K562 (cell line): ENCODE measurements at regions not wholly inside any gene's neighbourhood (a gene's known extent, or its start where the extent isn't known, plus 50 kb on each side); places are given as distances from the start of the nearest gene placed in this dataset.

Experiments used
- ATAC-seq: fragments of 200-7000 bp; cut with Tn5 transposase; 3 replicates; pipeline ENCODE4 v1.9.1; 2020; ENCODE audit warnings: moderate library complexity
- BruUV-seq: library from RNA; stranded (reverse); fragments of 400-500 nt; replicated peaks from 2 replicates; lab custom pipeline; 2021; lab: Mats Ljungman, UMichigan
- CTCF ChIA-PET: fragments of 300-600 bp; formaldehyde crosslinking; extraction: SDS; loops from one replicate; lab custom pipeline; 2021; ENCODE audit warnings: low intra/inter-chr PET ratio; lab: Yijun Ruan, JAX
- POLR2A ChIA-PET: fragments of 300-600, 350-650 bp; sonication (Branson Sonifier 250); formaldehyde crosslinking; extraction: SDS; loops from one replicate; lab custom pipeline; 2021; ENCODE audit warnings: antibody characterized with exemption, inconsistent platforms; lab: Yijun Ruan, JAX
- DNase-seq, 4 experiments: peaks; one replicate each; pipeline versions ENCODE4 v3.0.0 to v3.0.0-alpha.2; 2011 to 2018; ENCODE audit warnings: low spot score in 3 of 4, mixed read lengths in 3 of 4; ENCODE audit errors: extremely low read depth in 1 of 4
- FAIRE-seq: peaks from 2 replicates; lab custom pipeline; 2011; peaks lifted over from hg19 to GRCh38; lab: Jason Lieb, UNC
- H2AFZ ChIP-seq: 2 replicates; pipeline ENCODE4 v1.6.0; 2011; ENCODE audit warnings: low read depth, low read length, control low read depth, inconsistent platforms
- H3K27ac ChIP-seq: fragments of 200-600 bp; 3 replicates; pipeline ENCODE4 v1.8.0; 2011; ENCODE audit warnings: low read depth, mild to moderate bottlenecking, control low read depth, inconsistent platforms, low read length, moderate library complexity, mixed read lengths; ENCODE audit errors: extremely low read depth
- H3K27me3 ChIP-seq, 2 experiments: fragments of 300-600 bp in 1 of 2; 2 replicates in 1 of 2; 3 replicates in 1 of 2; pipeline versions ENCODE4 v1.6.0 to v1.8.0; 2011; ENCODE audit warnings: inconsistent platforms in 2 of 2, low read length in 2 of 2, mild to moderate bottlenecking in 1 of 2, mixed read lengths in 1 of 2, moderate library complexity in 1 of 2; ENCODE audit not compliant: control insufficient read depth in 2 of 2, insufficient read depth in 2 of 2
- H3K36me3 ChIP-seq: fragments of 300-600 bp; 3 replicates; pipeline ENCODE4 v1.8.0; 2011; ENCODE audit warnings: mild to moderate bottlenecking, low read length, inconsistent platforms; ENCODE audit not compliant: control insufficient read depth, insufficient read depth
- H3K4me1 ChIP-seq, 2 experiments: fragments of 200-600 bp in 1 of 2; replicated peaks in 1 of 2; 2 replicates in 1 of 2; 3 replicates in 1 of 2; pipeline versions ENCODE4 v1.5.1 to v1.8.0; 2011; ENCODE audit warnings: inconsistent platforms in 2 of 2, low read length in 2 of 2, mild to moderate bottlenecking in 1 of 2, mixed read lengths in 1 of 2, moderate library complexity in 1 of 2; ENCODE audit not compliant: control insufficient read depth in 2 of 2, insufficient read depth in 2 of 2
- H3K4me2 ChIP-seq: 2 replicates; pipeline ENCODE4 v1.6.1; 2011; ENCODE audit warnings: low read length, control low read depth, inconsistent platforms, mixed read lengths; ENCODE audit not compliant: insufficient read depth
- H3K4me3 ChIP-seq: fragments of 200-600 bp; sonication (generic), shearing (Covaris generic); 2 replicates; pipeline ENCODE4 v1.5.1; 2016; ENCODE audit warnings: control low read depth, inconsistent platforms
- H3K79me2 ChIP-seq: fragments of 200-600 bp; 3 replicates; pipeline ENCODE4 v1.8.0; 2011; ENCODE audit warnings: low read length, inconsistent platforms; ENCODE audit not compliant: control insufficient read depth, insufficient read depth
- H3K9ac ChIP-seq, 2 experiments: 2 replicates each; pipeline versions ENCODE4 v1.6.0 to v1.6.1; 2011; ENCODE audit warnings: low read depth in 2 of 2, low read length in 2 of 2, control low read depth in 1 of 2, inconsistent platforms in 1 of 2, mild to moderate bottlenecking in 1 of 2, mixed read lengths in 1 of 2; ENCODE audit not compliant: insufficient read depth in 1 of 2
- H3K9me1 ChIP-seq: one replicate; pipeline ENCODE4 v1.6.0; 2011; ENCODE audit warnings: inconsistent platforms, mild to moderate bottlenecking, low read length, moderate library complexity; ENCODE audit not compliant: control insufficient read depth, insufficient read depth
- H3K9me3 ChIP-seq: replicated peaks from 2 replicates; pipeline ENCODE4 v1.5.1; 2011; ENCODE audit warnings: low read depth, low read length, inconsistent platforms; ENCODE audit not compliant: control insufficient read depth, insufficient read depth
- H4K20me1 ChIP-seq: replicated peaks from 2 replicates; pipeline ENCODE4 v1.6.1; 2011; ENCODE audit warnings: low read length, inconsistent platforms, mixed read lengths; ENCODE audit not compliant: control insufficient read depth, insufficient read depth
- CAMTA2 ChIP-seq: fragments of 250-450 bp; sonication (Bioruptor Pico); conservative IDR thresholded peaks from 2 replicates; pipeline ENCODE4 v1.5.1; 2022
- JUND ChIP-seq, 2 experiments: IDR thresholded peaks; 2 replicates in 1 of 2; 3 replicates in 1 of 2; pipeline ENCODE4 v1.6.1; 2011; ENCODE audit warnings: borderline replicate concordance in 2 of 2, low read depth in 2 of 2, low read length in 2 of 2, improper control_type of control experiment in 1 of 2, missing biosample characterization in 1 of 2, missing genetic modification characterization in 1 of 2, missing genetic modification reagents in 1 of 2
- NCOA2 ChIP-seq, 2 experiments: fragments of 450-650 bp; IDR thresholded peaks; 2 replicates each; pipeline ENCODE4 v1.6.1; 2018; ENCODE audit warnings: mild to moderate bottlenecking in 2 of 2, moderate library complexity in 1 of 2; ENCODE audit not compliant: partially characterized antibody in 2 of 2
- NCOA4 ChIP-seq: fragments of 450-650 bp; IDR thresholded peaks from 2 replicates; pipeline ENCODE4 v1.6.1; 2018; ENCODE audit warnings: mild to moderate bottlenecking; ENCODE audit not compliant: partially characterized antibody
- NR2F6 ChIP-seq: fragments of 450-650 bp; formaldehyde crosslinking; IDR thresholded peaks from 2 replicates; pipeline ENCODE4 v1.4.0; 2020; ENCODE audit warnings: mild to moderate bottlenecking
- POLR2G ChIP-seq: fragments of 200-400 bp; formaldehyde crosslinking; IDR thresholded peaks from 2 replicates; pipeline ENCODE4 v1.6.1; 2017; ENCODE audit warnings: low read depth, mild to moderate bottlenecking, antibody characterized with exemption, low read length, moderate library complexity
- RB1 ChIP-seq: fragments of 450-650 bp; IDR thresholded peaks from 2 replicates; pipeline ENCODE4 v1.6.1; 2017; ENCODE audit warnings: low read depth, mild to moderate bottlenecking
- SMARCB1 ChIP-seq: IDR thresholded peaks from 2 replicates; pipeline ENCODE4 v1.6.1; 2011; ENCODE audit warnings: improper control_type of control experiment, low read depth; ENCODE audit not compliant: insufficient read length
- TRIM24 ChIP-seq, 2 experiments: fragments of 450-650 bp; IDR thresholded peaks; 2 replicates each; pipeline ENCODE4 v1.6.1; 2016
- ZBTB8A ChIP-seq: fragments of 450-650 bp; IDR thresholded peaks from 2 replicates; pipeline ENCODE4 v1.6.1; 2018; ENCODE audit warnings: mild to moderate bottlenecking, moderate library complexity; ENCODE audit not compliant: partially characterized antibody
- ZNF197 ChIP-seq: fragments of 200-800 bp; sonication (Bioruptor generic); IDR thresholded peaks from 2 replicates; pipeline ENCODE4 v1.6.1; 2016; ENCODE audit warnings: low read depth, missing genetic modification characterization, missing compliant biosample characterization
- ZNF23 ChIP-seq: fragments of 250-450 bp; sonication (Bioruptor Pico); IDR thresholded peaks from 2 replicates; pipeline ENCODE4 v1.4.0; 2020; ENCODE audit warnings: mild to moderate bottlenecking
- ZNF408 ChIP-seq: fragments of 250-450 bp; sonication (Bioruptor Pico); IDR thresholded peaks from 2 replicates; pipeline ENCODE4 v1.4.0; 2020; ENCODE audit warnings: low read depth, mild to moderate bottlenecking, moderate library complexity
- WGBS: fragments of 100-300 bp; shearing (Covaris generic); methylation state at CpG from one replicate; pipeline ENCODE4 v1.1.6; 2016; ENCODE audit warnings: low coverage, mixed read lengths; ENCODE audit not compliant: insufficient coverage; ENCODE audit errors: missing lambda C conversion rate; 5-methylcytosine and 5-hydroxymethylcytosine counted together
- in situ Hi-C: fragments of 300-500 bp; cut with MboI; formaldehyde crosslinking; loops from 4 replicates; pipeline ENCODE4 v1.15.0; 2018; ENCODE audit warnings: inconsistent platforms, mixed read lengths
- intact Hi-C: fragments of 100-400 bp; cut with micrococcal nuclease; formaldehyde crosslinking; loops from 2 replicates; pipeline ENCODE4 v1.14.2; 2022
- TF ChIP-seq, protein P1 (sequence below): sonication (generic); formaldehyde crosslinking; IDR thresholded peaks from 2 replicates; pipeline ENCODE4 v1.8.0; 2022; ENCODE audit warnings: mild to moderate bottlenecking, missing genetic modification reagents, borderline replicate concordance
- TF ChIP-seq, protein P2 (sequence below): fragments of 450-650 bp; IDR thresholded peaks from 2 replicates; pipeline ENCODE4 v1.6.1; 2016
- TF ChIP-seq, protein P3 (sequence below): IDR thresholded peaks from 2 replicates; pipeline ENCODE4 v1.6.1; 2014; ENCODE audit warnings: antibody characterized with exemption

DNA sequence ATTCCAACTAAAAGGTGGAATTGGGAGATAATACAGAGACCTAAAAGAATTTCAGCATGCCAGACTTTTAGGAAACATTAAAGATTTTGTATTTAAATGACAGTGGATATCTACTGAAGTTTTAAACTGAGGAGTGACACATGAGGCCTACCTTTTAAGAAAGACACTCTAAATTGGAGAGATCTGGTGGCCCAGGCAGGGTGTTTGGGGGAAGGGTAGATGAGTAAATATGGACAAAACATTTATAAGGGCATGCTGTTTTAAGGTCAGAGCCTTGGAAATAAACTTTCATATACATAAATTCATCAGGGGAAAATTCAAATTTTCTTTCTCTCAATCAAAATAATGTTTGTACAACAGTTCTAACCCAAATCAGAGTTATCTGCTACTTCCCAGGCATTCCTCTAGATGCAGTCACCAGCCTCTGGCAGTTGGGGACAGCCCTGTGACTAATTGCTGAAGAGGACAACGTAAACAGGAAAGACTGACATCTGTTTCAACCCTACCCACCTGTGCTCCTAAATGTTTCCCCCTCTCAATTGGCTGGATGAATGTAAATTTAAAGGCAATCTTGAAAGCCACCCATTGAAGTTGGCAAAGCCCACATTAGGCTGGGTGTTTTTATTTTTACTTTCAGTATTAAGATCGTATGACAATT is 1646.9 kb upstream of the ADGRL3 start:
- intact Hi-C loops (no loop called here), in situ Hi-C loops (no loop called here)
- TF ChIP-seq POLR2G (no peak), NCOA4 (no peak), NR2F6 (CRISPR knock-in tag) (no peak), CAMTA2 (CRISPR knock-in tag) (no peak), ZBTB8A (no peak), TRIM24 (IDR thresholded peaks at IDR 0.05) (no peak), ZNF197 (CRISPR knock-in tag) (no peak), ZNF408 (no peak), RB1 (no peak), SMARCB1 (no peak), NCOA2 (IDR thresholded peaks at IDR 0.05; ENCODE audit: partially characterized antibody in 2 of 2) (no peak), ZNF23 (CRISPR knock-in tag) (no peak), JUND (IDR thresholded peaks at IDR 0.05; ENCODE audit: borderline replicate concordance, low read depth, low read length) (no peak), JUND (tag; IDR thresholded peaks at IDR 0.05; ENCODE audit: borderline replicate concordance, low read depth, low read length) (no peak)
- TF ChIP-seq, protein P1, sequence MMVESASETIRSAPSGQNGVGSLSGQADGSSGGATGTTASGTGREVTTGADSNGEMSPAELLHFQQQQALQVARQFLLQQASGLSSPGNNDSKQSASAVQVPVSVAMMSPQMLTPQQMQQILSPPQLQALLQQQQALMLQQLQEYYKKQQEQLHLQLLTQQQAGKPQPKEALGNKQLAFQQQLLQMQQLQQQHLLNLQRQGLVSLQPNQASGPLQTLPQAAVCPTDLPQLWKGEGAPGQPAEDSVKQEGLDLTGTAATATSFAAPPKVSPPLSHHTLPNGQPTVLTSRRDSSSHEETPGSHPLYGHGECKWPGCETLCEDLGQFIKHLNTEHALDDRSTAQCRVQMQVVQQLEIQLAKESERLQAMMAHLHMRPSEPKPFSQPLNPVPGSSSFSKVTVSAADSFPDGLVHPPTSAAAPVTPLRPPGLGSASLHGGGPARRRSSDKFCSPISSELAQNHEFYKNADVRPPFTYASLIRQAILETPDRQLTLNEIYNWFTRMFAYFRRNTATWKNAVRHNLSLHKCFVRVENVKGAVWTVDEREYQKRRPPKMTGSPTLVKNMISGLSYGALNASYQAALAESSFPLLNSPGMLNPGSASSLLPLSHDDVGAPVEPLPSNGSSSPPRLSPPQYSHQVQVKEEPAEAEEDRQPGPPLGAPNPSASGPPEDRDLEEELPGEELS (CRISPR knock-in tag): no peak
- TF ChIP-seq, protein P2, sequence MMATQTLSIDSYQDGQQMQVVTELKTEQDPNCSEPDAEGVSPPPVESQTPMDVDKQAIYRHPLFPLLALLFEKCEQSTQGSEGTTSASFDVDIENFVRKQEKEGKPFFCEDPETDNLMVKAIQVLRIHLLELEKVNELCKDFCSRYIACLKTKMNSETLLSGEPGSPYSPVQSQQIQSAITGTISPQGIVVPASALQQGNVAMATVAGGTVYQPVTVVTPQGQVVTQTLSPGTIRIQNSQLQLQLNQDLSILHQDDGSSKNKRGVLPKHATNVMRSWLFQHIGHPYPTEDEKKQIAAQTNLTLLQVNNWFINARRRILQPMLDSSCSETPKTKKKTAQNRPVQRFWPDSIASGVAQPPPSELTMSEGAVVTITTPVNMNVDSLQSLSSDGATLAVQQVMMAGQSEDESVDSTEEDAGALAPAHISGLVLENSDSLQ: no peak
- TF ChIP-seq, protein P3, sequence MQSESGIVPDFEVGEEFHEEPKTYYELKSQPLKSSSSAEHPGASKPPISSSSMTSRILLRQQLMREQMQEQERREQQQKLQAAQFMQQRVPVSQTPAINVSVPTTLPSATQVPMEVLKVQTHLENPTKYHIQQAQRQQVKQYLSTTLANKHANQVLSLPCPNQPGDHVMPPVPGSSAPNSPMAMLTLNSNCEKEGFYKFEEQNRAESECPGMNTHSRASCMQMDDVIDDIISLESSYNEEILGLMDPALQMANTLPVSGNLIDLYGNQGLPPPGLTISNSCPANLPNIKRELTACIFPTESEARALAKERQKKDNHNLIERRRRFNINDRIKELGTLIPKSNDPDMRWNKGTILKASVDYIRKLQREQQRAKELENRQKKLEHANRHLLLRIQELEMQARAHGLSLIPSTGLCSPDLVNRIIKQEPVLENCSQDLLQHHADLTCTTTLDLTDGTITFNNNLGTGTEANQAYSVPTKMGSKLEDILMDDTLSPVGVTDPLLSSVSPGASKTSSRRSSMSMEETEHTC: no peak
- no peaks in the 10 kb centered on the region for H3K9me3 ChIP-seq
- no peaks in the 10 kb centered on the region for H3K9me1 ChIP-seq
- CTCF ChIA-PET: no interaction called here
- no peak overlapping the region for H2AFZ ChIP-seq
- no peak overlapping the region for H3K4me3 ChIP-seq
- 3% methylated on average over 2 of the region's 2 CpGs for WGBS
- H4K20me1 ChIP-seq: no peaks in the 10 kb centered on the region
- no peak overlapping the region for H3K4me2 ChIP-seq
- no peaks in the 10 kb centered on the region for H3K4me1 ChIP-seq
- POLR2A ChIA-PET: no interaction called here
- FAIRE-seq (no peak), ATAC-seq (no peak), DNase-seq (no peak)
- H3K27ac ChIP-seq: no peak overlapping the region
- no peaks in the 10 kb centered on the region for H3K79me2 ChIP-seq
- no peaks in the 10 kb centered on the region for H3K27me3 ChIP-seq
- no TSS peak for BruUV-seq
- no peaks in the 10 kb centered on the region for H3K36me3 ChIP-seq
- no peak overlapping the region for H3K9ac ChIP-seq
